ENCODE measurements at regions not wholly inside any gene's neighbourhood (a gene's known extent, or its start where the extent isn't known, plus 50 kb on each side); places are given as distances from the start of the nearest gene placed in this dataset.

GRCh38 chr17:77493238-77493820 is 352.6 kb downstream of the SEC14L1 start:
- DNase-seq (ENCODE audit: extremely low read depth, insufficient read length), result peak; percentile 7
- Histone ChIP-seq H3K27me3 (replicated peaks; ENCODE audit: control insufficient read depth, insufficient read depth, low read length) (no peaks in the 10 kb centered on the region), H3K4me3 (replicated peaks; ENCODE audit: low read depth, low read length) (no peak overlapping the region), H3K36me3 (ENCODE audit: control insufficient read depth, insufficient read depth, low read length) (peaks cover 64% of the 10 kb centered on the region)
- no peak for TF ChIP-seq CTCF (IDR thresholded peaks at IDR 0.05; ENCODE audit: insufficient read depth, low read length, poor library complexity, severe bottlenecking)

DNA sequence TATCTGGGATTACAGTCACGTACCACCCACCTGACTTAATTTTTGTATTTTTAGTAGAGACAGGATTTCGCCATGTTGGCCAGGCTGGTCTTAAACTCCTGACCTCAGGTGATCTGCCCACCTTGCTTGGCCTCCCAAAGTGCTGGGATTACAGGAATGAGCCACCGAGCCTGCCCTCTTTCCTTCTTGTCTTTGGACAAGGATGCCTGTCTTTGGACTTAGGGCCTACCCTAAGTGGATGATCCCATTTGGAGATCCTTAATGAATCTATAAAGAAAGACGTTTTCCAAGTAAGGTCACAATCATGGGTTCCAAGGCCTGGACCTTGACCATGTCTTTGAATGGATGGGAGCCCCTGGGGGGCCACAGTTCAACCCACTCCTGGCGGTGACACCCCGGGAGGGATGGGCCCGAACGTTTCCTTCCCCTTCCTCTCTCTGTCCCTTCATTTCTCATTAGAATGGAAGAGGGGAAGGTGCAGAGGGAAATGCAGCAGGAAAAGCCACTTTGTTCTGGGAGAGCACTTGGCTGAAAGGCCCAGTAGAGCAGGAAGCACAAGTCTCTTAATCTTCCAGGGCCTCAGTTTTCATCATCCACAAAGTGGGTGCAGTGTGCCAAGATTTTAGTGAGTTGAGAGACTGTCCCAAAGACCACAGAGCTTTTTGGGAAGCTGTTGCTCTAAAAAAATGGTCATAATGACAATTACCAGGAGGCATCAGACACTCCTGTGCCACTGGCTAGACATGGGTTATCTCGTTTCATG is 353.3 kb downstream of the SEC14L1 start:
- no peak overlapping the region for H3K4me3 ChIP-seq (replicated peaks; ENCODE audit: low read depth, low read length)
- peaks cover 59% of the 10 kb centered on the region for H3K36me3 ChIP-seq (ENCODE audit: control insufficient read depth, insufficient read depth, low read length)
- no peaks in the 10 kb centered on the region for H3K27me3 ChIP-seq (replicated peaks; ENCODE audit: control insufficient read depth, insufficient read depth, low read length)
- peak; percentile 6 for DNase-seq (ENCODE audit: extremely low read depth, insufficient read length)
- no peak for TF ChIP-seq CTCF (IDR thresholded peaks at IDR 0.05; ENCODE audit: insufficient read depth, low read length, poor library complexity, severe bottlenecking)

- peak; percentile 56 for DNase-seq (ENCODE audit: extremely low read depth, insufficient read length)
- peaks cover 61% of the 10 kb centered on the region for H3K36me3 ChIP-seq (ENCODE audit: control insufficient read depth, insufficient read depth, low read length)
- no peak overlapping the region for H3K4me3 ChIP-seq (replicated peaks; ENCODE audit: low read depth, low read length)
- no peaks in the 10 kb centered on the region for H3K27me3 ChIP-seq (replicated peaks; ENCODE audit: control insufficient read depth, insufficient read depth, low read length)
- TF ChIP-seq CTCF (IDR thresholded peaks at IDR 0.05; ENCODE audit: insufficient read depth, low read length, poor library complexity, severe bottlenecking), result peak; percentile 92
These were observed 354.1 kb downstream of the SEC14L1 start for GRCh38 chr17:77494664-77495435.

DNA sequence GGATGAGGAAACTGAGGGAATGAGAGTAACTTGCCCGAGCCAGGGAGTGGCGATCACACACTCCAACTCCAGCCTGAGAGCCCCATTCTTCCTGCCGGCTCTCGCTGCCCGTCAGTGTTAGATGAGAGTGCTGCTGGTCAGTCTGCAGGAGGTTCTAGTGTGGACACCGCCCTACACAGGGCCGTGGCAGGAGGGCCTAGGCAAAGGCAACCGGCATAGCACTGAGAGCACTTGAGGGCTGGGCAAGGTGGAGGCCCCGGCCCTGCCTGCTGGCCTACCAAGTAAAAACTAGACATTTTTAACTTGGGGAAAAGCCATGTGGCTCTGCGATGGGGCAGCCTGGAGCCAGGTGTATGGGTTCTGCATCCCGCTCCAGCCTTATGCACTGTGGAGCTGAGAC is 354.8 kb downstream of the SEC14L1 start:
- DNase-seq (ENCODE audit: extremely low read depth, insufficient read length), result peak; percentile 5
- TF ChIP-seq CTCF (IDR thresholded peaks at IDR 0.05; ENCODE audit: insufficient read depth, low read length, poor library complexity, severe bottlenecking), result no peak
- H3K27me3 ChIP-seq (replicated peaks; ENCODE audit: control insufficient read depth, insufficient read depth, low read length), result no peaks in the 10 kb centered on the region
- H3K4me3 ChIP-seq (replicated peaks; ENCODE audit: low read depth, low read length), result no peak overlapping the region
- H3K36me3 ChIP-seq (ENCODE audit: control insufficient read depth, insufficient read depth, low read length), result peaks cover 59% of the 10 kb centered on the region

- peak; percentile 5 for DNase-seq (ENCODE audit: extremely low read depth, insufficient read length)
- H3K36me3 ChIP-seq (ENCODE audit: control insufficient read depth, insufficient read depth, low read length), result peaks cover 52% of the 10 kb centered on the region
- H3K27me3 ChIP-seq (replicated peaks; ENCODE audit: control insufficient read depth, insufficient read depth, low read length), result no peaks in the 10 kb centered on the region
- TF ChIP-seq CTCF (IDR thresholded peaks at IDR 0.05; ENCODE audit: insufficient read depth, low read length, poor library complexity, severe bottlenecking), result no peak
- H3K4me3 ChIP-seq (replicated peaks; ENCODE audit: low read depth, low read length), result no peak overlapping the region
These were observed 355.6 kb downstream of the SEC14L1 start for GRCh38 chr17:77496401-77496801.

All from GM06990 (cell line).